ENCODE measurements at regions not wholly inside any gene's neighbourhood (a gene's known extent, or its start where the extent isn't known, plus 50 kb on each side); places are given as distances from the start of the nearest gene placed in this dataset.
"Not testable (repeated sequence)": the region's sequence is repeated elsewhere in the genome, so short reads cannot be mapped to it uniquely, and the experiment has no call there.

GRCh38 chrX:90337161-90337560 lies 415.5 kb downstream of the TGIF2LX start:
- not testable (repeated sequence) for H3K36me3 Mint-ChIP-seq (ENCODE audit: low read depth, unreplicated experiment); H3K9me3 ChIP-seq (ENCODE audit: insufficient read depth, low read depth, low read length); H3K9me3 Mint-ChIP-seq (ENCODE audit: unreplicated experiment); H3K79me2 ChIP-seq (ENCODE audit: insufficient read depth, low read length); H3K4me3 ChIP-seq (ENCODE audit: insufficient read depth, low read depth, low read length); H3K4me1 Mint-ChIP-seq (ENCODE audit: low read depth, unreplicated experiment); H3K4me1 ChIP-seq (ENCODE audit: insufficient read depth, low read length); DNase-seq (ENCODE audit: low read depth); H3K4me2 ChIP-seq (ENCODE audit: low read length); H3K27me3 Mint-ChIP-seq (ENCODE audit: low read depth, unreplicated experiment); H3K27me3 ChIP-seq (ENCODE audit: insufficient read depth, low read length); H3K4me3 Mint-ChIP-seq (ENCODE audit: unreplicated experiment); H3K9ac ChIP-seq (ENCODE audit: low read length); H3K36me3 ChIP-seq (ENCODE audit: insufficient read depth, low read length); H3K27ac Mint-ChIP-seq (ENCODE audit: unreplicated experiment); H3K27ac ChIP-seq (ENCODE audit: low read depth, low read length); H4K20me1 ChIP-seq (ENCODE audit: insufficient read depth, low read length); H2AFZ ChIP-seq (ENCODE audit: low read depth, low read length)
- FAIRE-seq: peak; percentile 20

DNA sequence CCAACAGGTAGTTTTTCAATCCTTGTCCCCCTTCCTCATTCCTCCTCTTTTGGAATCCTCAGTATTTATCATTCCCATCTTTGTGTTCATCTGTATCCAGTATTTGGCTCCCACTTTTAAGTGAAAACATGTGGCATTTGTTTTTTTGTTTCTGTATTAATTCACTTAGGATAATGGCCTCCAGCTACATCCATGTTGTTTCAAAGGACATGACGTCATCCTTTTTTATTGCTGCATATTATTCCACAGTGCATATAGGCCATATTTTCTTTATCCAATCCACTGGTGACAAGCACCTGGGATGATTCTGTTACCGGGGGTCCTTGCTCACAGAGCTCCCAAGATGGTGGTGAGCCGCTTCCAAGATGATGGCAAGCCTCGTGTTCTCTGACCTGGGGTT lies 447.9 kb downstream of the TGIF2LX start:
- H3K27ac Mint-ChIP-seq (ENCODE audit: unreplicated experiment); H4K20me1 ChIP-seq (ENCODE audit: insufficient read depth, low read length); H3K9ac ChIP-seq (ENCODE audit: low read length): not testable (repeated sequence)

GRCh38 chrX:90398020-90398419 lies 476.3 kb downstream of the TGIF2LX start:
- H3K36me3 ChIP-seq (ENCODE audit: insufficient read depth, low read length); H3K36me3 Mint-ChIP-seq (ENCODE audit: low read depth, unreplicated experiment): not testable (repeated sequence)

More for the DNA sequence above, 447.9 kb downstream of the TGIF2LX start:
- not testable (repeated sequence) for H3K79me2 ChIP-seq (ENCODE audit: insufficient read depth, low read length); H3K9me3 ChIP-seq (ENCODE audit: insufficient read depth, low read depth, low read length); H3K9me3 Mint-ChIP-seq (ENCODE audit: unreplicated experiment); H3K36me3 Mint-ChIP-seq (ENCODE audit: low read depth, unreplicated experiment); H2AFZ ChIP-seq (ENCODE audit: low read depth, low read length); H3K36me3 ChIP-seq (ENCODE audit: insufficient read depth, low read length); H3K4me1 ChIP-seq (ENCODE audit: insufficient read depth, low read length); H3K27me3 Mint-ChIP-seq (ENCODE audit: low read depth, unreplicated experiment); H3K4me1 Mint-ChIP-seq (ENCODE audit: low read depth, unreplicated experiment); H3K27me3 ChIP-seq (ENCODE audit: insufficient read depth, low read length); H3K4me3 Mint-ChIP-seq (ENCODE audit: unreplicated experiment); DNase-seq (ENCODE audit: low read depth); H3K4me2 ChIP-seq (ENCODE audit: low read length); H3K4me3 ChIP-seq (ENCODE audit: insufficient read depth, low read depth, low read length); H3K27ac ChIP-seq (ENCODE audit: low read depth, low read length); FAIRE-seq

DNA sequence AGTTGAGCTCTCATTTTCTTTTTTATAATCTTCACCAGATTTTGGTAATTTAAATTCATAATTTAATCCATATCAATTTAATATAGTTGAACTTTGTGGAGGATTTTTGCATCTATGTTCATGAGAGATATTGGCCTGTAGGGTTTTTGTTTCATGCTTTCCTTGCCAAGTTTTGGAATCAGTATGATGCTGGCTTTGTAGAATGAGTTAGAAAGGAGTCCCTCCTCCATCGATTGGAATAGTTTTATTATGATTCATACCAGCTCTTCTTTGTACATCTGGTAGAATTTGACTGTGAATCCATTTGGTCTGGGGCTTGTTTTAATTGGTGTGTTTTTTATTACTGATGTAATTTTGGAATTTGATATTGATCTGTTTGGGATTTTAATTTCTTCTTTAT lies 480.5 kb downstream of the TGIF2LX start:
- FAIRE-seq; H3K36me3 ChIP-seq (ENCODE audit: insufficient read depth, low read length); H3K27ac ChIP-seq (ENCODE audit: low read depth, low read length); H3K27me3 ChIP-seq (ENCODE audit: insufficient read depth, low read length); H3K36me3 Mint-ChIP-seq (ENCODE audit: low read depth, unreplicated experiment); H3K4me3 ChIP-seq (ENCODE audit: insufficient read depth, low read depth, low read length); H3K4me1 Mint-ChIP-seq (ENCODE audit: low read depth, unreplicated experiment); H3K9me3 Mint-ChIP-seq (ENCODE audit: unreplicated experiment); H4K20me1 ChIP-seq (ENCODE audit: insufficient read depth, low read length); H3K9ac ChIP-seq (ENCODE audit: low read length); H3K4me1 ChIP-seq (ENCODE audit: insufficient read depth, low read length); H3K9me3 ChIP-seq (ENCODE audit: insufficient read depth, low read depth, low read length); H3K79me2 ChIP-seq (ENCODE audit: insufficient read depth, low read length); H3K27me3 Mint-ChIP-seq (ENCODE audit: low read depth, unreplicated experiment); H3K27ac Mint-ChIP-seq (ENCODE audit: unreplicated experiment); H2AFZ ChIP-seq (ENCODE audit: low read depth, low read length); H3K4me2 ChIP-seq (ENCODE audit: low read length); H3K4me3 Mint-ChIP-seq (ENCODE audit: unreplicated experiment): not testable (repeated sequence)
- DNase-seq (ENCODE audit: low read depth): peak; percentile 1

More at GRCh38 chrX:90398020-90398419, 476.3 kb downstream of the TGIF2LX start:
- H4K20me1 ChIP-seq (ENCODE audit: insufficient read depth, low read length); H3K9ac ChIP-seq (ENCODE audit: low read length); H3K4me3 Mint-ChIP-seq (ENCODE audit: unreplicated experiment); H3K4me1 Mint-ChIP-seq (ENCODE audit: low read depth, unreplicated experiment); FAIRE-seq; DNase-seq (ENCODE audit: low read depth); H3K27ac Mint-ChIP-seq (ENCODE audit: unreplicated experiment); H2AFZ ChIP-seq (ENCODE audit: low read depth, low read length); H3K79me2 ChIP-seq (ENCODE audit: insufficient read depth, low read length); H3K9me3 Mint-ChIP-seq (ENCODE audit: unreplicated experiment); H3K4me2 ChIP-seq (ENCODE audit: low read length); H3K9me3 ChIP-seq (ENCODE audit: insufficient read depth, low read depth, low read length); H3K27ac ChIP-seq (ENCODE audit: low read depth, low read length); H3K27me3 Mint-ChIP-seq (ENCODE audit: low read depth, unreplicated experiment); H3K4me1 ChIP-seq (ENCODE audit: insufficient read depth, low read length); H3K4me3 ChIP-seq (ENCODE audit: insufficient read depth, low read depth, low read length); H3K27me3 ChIP-seq (ENCODE audit: insufficient read depth, low read length): not testable (repeated sequence)

- not testable (repeated sequence) for H3K9me3 ChIP-seq (ENCODE audit: insufficient read depth, low read depth, low read length); H3K27ac Mint-ChIP-seq (ENCODE audit: unreplicated experiment); H3K4me3 Mint-ChIP-seq (ENCODE audit: unreplicated experiment); H3K79me2 ChIP-seq (ENCODE audit: insufficient read depth, low read length); H3K9ac ChIP-seq (ENCODE audit: low read length); H3K4me1 Mint-ChIP-seq (ENCODE audit: low read depth, unreplicated experiment); H2AFZ ChIP-seq (ENCODE audit: low read depth, low read length); H3K27me3 Mint-ChIP-seq (ENCODE audit: low read depth, unreplicated experiment); H3K4me1 ChIP-seq (ENCODE audit: insufficient read depth, low read length); H3K27me3 ChIP-seq (ENCODE audit: insufficient read depth, low read length); H3K4me2 ChIP-seq (ENCODE audit: low read length); H3K36me3 Mint-ChIP-seq (ENCODE audit: low read depth, unreplicated experiment); H4K20me1 ChIP-seq (ENCODE audit: insufficient read depth, low read length); H3K36me3 ChIP-seq (ENCODE audit: insufficient read depth, low read length); H3K4me3 ChIP-seq (ENCODE audit: insufficient read depth, low read depth, low read length); H3K9me3 Mint-ChIP-seq (ENCODE audit: unreplicated experiment); DNase-seq (ENCODE audit: low read depth); H3K27ac ChIP-seq (ENCODE audit: low read depth, low read length)
- FAIRE-seq: peak; percentile 55
These were observed 482.2 kb downstream of the TGIF2LX start for GRCh38 chrX:90403859-90404258.

DNA sequence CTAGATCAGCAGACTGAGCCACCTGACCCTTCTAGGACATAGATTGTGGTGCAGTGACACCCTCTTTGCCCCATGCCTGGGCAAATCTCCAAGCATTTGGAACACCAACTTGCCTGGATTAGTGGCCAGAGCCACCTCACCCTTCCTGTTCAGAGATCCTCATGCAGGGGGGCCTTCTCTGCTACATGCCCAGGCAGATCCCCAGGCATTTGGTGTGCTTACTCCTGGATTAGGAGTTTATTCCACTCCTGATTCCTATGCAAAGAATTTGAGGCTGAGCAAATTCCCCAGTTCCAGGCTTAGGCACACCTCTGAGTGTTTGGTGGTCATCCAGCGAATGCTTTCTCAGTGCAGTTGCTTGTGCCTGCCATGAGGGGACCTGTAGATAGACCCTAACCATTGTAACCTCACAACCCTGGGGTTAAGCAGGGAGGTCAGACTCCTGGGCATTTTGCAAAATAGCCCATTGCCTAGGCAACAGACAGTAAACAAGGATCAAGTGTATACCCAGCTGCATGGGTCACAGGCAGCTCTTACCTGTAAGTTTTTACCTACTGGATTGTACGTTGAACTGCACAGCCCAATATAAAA lies 483.2 kb downstream of the TGIF2LX start:
- not testable (repeated sequence) for H3K4me1 ChIP-seq (ENCODE audit: insufficient read depth, low read length); H3K9me3 Mint-ChIP-seq (ENCODE audit: unreplicated experiment); H2AFZ ChIP-seq (ENCODE audit: low read depth, low read length); DNase-seq (ENCODE audit: low read depth); H3K36me3 Mint-ChIP-seq (ENCODE audit: low read depth, unreplicated experiment); H3K4me3 Mint-ChIP-seq (ENCODE audit: unreplicated experiment); H3K4me3 ChIP-seq (ENCODE audit: insufficient read depth, low read depth, low read length); H3K27me3 ChIP-seq (ENCODE audit: insufficient read depth, low read length); H3K79me2 ChIP-seq (ENCODE audit: insufficient read depth, low read length); H3K27ac ChIP-seq (ENCODE audit: low read depth, low read length); H3K9ac ChIP-seq (ENCODE audit: low read length); H3K27me3 Mint-ChIP-seq (ENCODE audit: low read depth, unreplicated experiment); H4K20me1 ChIP-seq (ENCODE audit: insufficient read depth, low read length); H3K27ac Mint-ChIP-seq (ENCODE audit: unreplicated experiment); H3K4me1 Mint-ChIP-seq (ENCODE audit: low read depth, unreplicated experiment); H3K9me3 ChIP-seq (ENCODE audit: insufficient read depth, low read depth, low read length); FAIRE-seq; H3K36me3 ChIP-seq (ENCODE audit: insufficient read depth, low read length); H3K4me2 ChIP-seq (ENCODE audit: low read length)
